Heart left ventricle (tissue), 13 donors: ENCODE measurements at regions not wholly inside any gene's neighbourhood (a gene's known extent, or its start where the extent isn't known, plus 50 kb on each side); places are given as distances from the start of the nearest gene placed in this dataset.

Experiments
- CTCF ChIP-seq, 12 donors: fragments of 200-600 bp; sonication (generic) in 4 of 12; IDR thresholded peaks; one replicate each; pipeline versions ENCODE4 v1.5.0 to v1.8.0; 2018 to 2022; ENCODE audit warnings: antibody characterized with exemption in 12 of 12, mild to moderate bottlenecking in 5 of 12
- POLR2A ChIP-seq, 2 donors: fragments of 450-650 bp; IDR thresholded peaks; one replicate each; pipeline ENCODE4 v1.6.1; 2017; ENCODE audit warnings: antibody characterized with exemption in 2 of 2, mild to moderate bottlenecking in 2 of 2, moderate library complexity in 2 of 2
- donor health status: ischemic (EF 13 %, LVEDD 7.1; RV severe dilation, severe dysfunction).
- donor health status: DM: no; HTN: yes; CAD: no.
- donor health status: DM: no; HTN: no; CAD: no.
- donor health status: ischemic (EF 25% LVEDD 6.9; RV normal size, moderate dysfunction).
- donor health status: ischemic (EF 25% LVEDD 5.7; RV mildly dilated, moderate dysfunction).
- donor health status: ischemic (EF 35%, LVEDD 5.7; RV mildly dilated, moderate dysfunction).
- donor health status: nonischemic (EF 11% LVEDD 7.7; RV severe dilation, severe dysfunction).
- donor health status: DM: yes; HTN: yes; CAD: no.
- donor health status: PGD.
- donor health status: ischemic (EF 29% LVEDD 5.4; RV normal size, mild dysfunction).
- donor health status: nonischemic (EF 23%, LVEDD 6.1; RV moderate dilation, normal function).

GRCh38 chr18:54436501-54436900 is 78.8 kb downstream of the C18orf54 start:
- TF ChIP-seq CTCF (IDR thresholded peaks at IDR 0.05) (no peak), POLR2A (IDR thresholded peaks at IDR 0.05) (no peak)
